ENCODE measurements at regions not wholly inside any gene's neighbourhood (a gene's known extent, or its start where the extent isn't known, plus 50 kb on each side); places are given as distances from the start of the nearest gene placed in this dataset.

- H3K4me3 Mint-ChIP-seq: no peak overlapping the region
- H3K27me3 Mint-ChIP-seq (ENCODE audit: low read depth): peaks cover 10% of the 10 kb centered on the region
- H3K9me3 Mint-ChIP-seq: no peaks in the 10 kb centered on the region
- ATAC-seq (no peak), DNase-seq (no peak)
- H3K4me1 Mint-ChIP-seq (ENCODE audit: low read depth): no peaks in the 10 kb centered on the region
- no peaks in the 10 kb centered on the region for H3K36me3 Mint-ChIP-seq (ENCODE audit: insufficient read depth)
These were observed 932.8 kb downstream of the BRD1 start for GRCh38 chr22:48894804-48895250.

GRCh38 chr22:48894064-48894671, 933.5 kb downstream of the BRD1 start:
- ATAC-seq (no peak), DNase-seq (no peak)
- Mint-ChIP-seq H3K4me3 (no peak overlapping the region), H3K27me3 (ENCODE audit: low read depth) (peaks cover 13% of the 10 kb centered on the region), H3K9me3 (no peaks in the 10 kb centered on the region), H3K36me3 (ENCODE audit: insufficient read depth) (no peaks in the 10 kb centered on the region), H3K4me1 (ENCODE audit: low read depth) (no peaks in the 10 kb centered on the region)

- no peak for DNase-seq
- H3K9me3 Mint-ChIP-seq: no peaks in the 10 kb centered on the region
- H3K27me3 Mint-ChIP-seq (ENCODE audit: low read depth): peaks cover 15% of the 10 kb centered on the region
- H3K4me3 Mint-ChIP-seq: no peak overlapping the region
- H3K4me1 Mint-ChIP-seq (ENCODE audit: low read depth): no peaks in the 10 kb centered on the region
- ATAC-seq: no peak
- H3K36me3 Mint-ChIP-seq (ENCODE audit: insufficient read depth): no peaks in the 10 kb centered on the region
These were observed 934.2 kb downstream of the BRD1 start for GRCh38 chr22:48893288-48894063.

- DNase-seq: no peak
These were observed 934.9 kb downstream of the BRD1 start for GRCh38 chr22:48892578-48893287.

GRCh38 chr22:48891688-48892577, 935.7 kb downstream of the BRD1 start:
- Mint-ChIP-seq H3K9me3 (no peaks in the 10 kb centered on the region), H3K4me3 (no peak overlapping the region), H3K27me3 (ENCODE audit: low read depth) (peaks cover 15% of the 10 kb centered on the region), H3K4me1 (ENCODE audit: low read depth) (no peaks in the 10 kb centered on the region), H3K36me3 (ENCODE audit: insufficient read depth) (no peaks in the 10 kb centered on the region)
- ATAC-seq (no peak), DNase-seq (no peak)

More at GRCh38 chr22:48892578-48893287, 934.9 kb downstream of the BRD1 start:
- Mint-ChIP-seq H3K9me3 (no peaks in the 10 kb centered on the region), H3K4me1 (ENCODE audit: low read depth) (no peaks in the 10 kb centered on the region), H3K27me3 (ENCODE audit: low read depth) (peaks cover 15% of the 10 kb centered on the region), H3K36me3 (ENCODE audit: insufficient read depth) (no peaks in the 10 kb centered on the region), H3K4me3 (no peak overlapping the region)
- no peak for ATAC-seq

GRCh38 chr22:48890693-48891554, 936.7 kb downstream of the BRD1 start:
- Mint-ChIP-seq H3K9me3 (no peaks in the 10 kb centered on the region), H3K4me1 (ENCODE audit: low read depth) (no peaks in the 10 kb centered on the region), H3K27me3 (ENCODE audit: low read depth) (peaks cover 15% of the 10 kb centered on the region), H3K4me3 (no peak overlapping the region), H3K36me3 (ENCODE audit: insufficient read depth) (no peaks in the 10 kb centered on the region)
- ATAC-seq (no peak), DNase-seq (no peak)

GRCh38 chr22:48889887-48890692, 937.6 kb downstream of the BRD1 start:
- no peaks in the 10 kb centered on the region for H3K36me3 Mint-ChIP-seq (ENCODE audit: insufficient read depth)
- H3K27me3 Mint-ChIP-seq (ENCODE audit: low read depth): peaks cover 15% of the 10 kb centered on the region
- no peak for ATAC-seq
- H3K9me3 Mint-ChIP-seq: no peaks in the 10 kb centered on the region
- DNase-seq: no peak
- H3K4me1 Mint-ChIP-seq (ENCODE audit: low read depth): no peaks in the 10 kb centered on the region
- no peak overlapping the region for H3K4me3 Mint-ChIP-seq

- H3K27me3 Mint-ChIP-seq (ENCODE audit: low read depth): peaks cover 18% of the 10 kb centered on the region
- ATAC-seq: no peak
- no peaks in the 10 kb centered on the region for H3K36me3 Mint-ChIP-seq (ENCODE audit: insufficient read depth)
- no peak overlapping the region for H3K4me3 Mint-ChIP-seq
- H3K9me3 Mint-ChIP-seq: no peaks in the 10 kb centered on the region
- DNase-seq: no peak
- H3K4me1 Mint-ChIP-seq (ENCODE audit: low read depth): no peaks in the 10 kb centered on the region
These were observed 938.4 kb downstream of the BRD1 start for GRCh38 chr22:48889209-48889830.

- Mint-ChIP-seq H3K9me3 (no peaks in the 10 kb centered on the region), H3K4me3 (no peak overlapping the region), H3K27me3 (ENCODE audit: low read depth) (peaks cover 19% of the 10 kb centered on the region), H3K4me1 (ENCODE audit: low read depth) (no peaks in the 10 kb centered on the region), H3K36me3 (ENCODE audit: insufficient read depth) (no peaks in the 10 kb centered on the region)
- ATAC-seq (no peak), DNase-seq (no peak)
These were observed 939.0 kb downstream of the BRD1 start for GRCh38 chr22:48888466-48889208.

- Mint-ChIP-seq H3K36me3 (ENCODE audit: insufficient read depth) (no peaks in the 10 kb centered on the region), H3K9me3 (no peaks in the 10 kb centered on the region), H3K27me3 (ENCODE audit: low read depth) (peaks cover 15% of the 10 kb centered on the region), H3K4me1 (ENCODE audit: low read depth) (no peaks in the 10 kb centered on the region), H3K4me3 (no peak overlapping the region)
- ATAC-seq: no peak
- no peak for DNase-seq
These were observed 940.0 kb downstream of the BRD1 start for GRCh38 chr22:48887394-48888332.
